H9 (cell line): ENCODE measurements at regions not wholly inside any gene's neighbourhood (a gene's known extent, or its start where the extent isn't known, plus 50 kb on each side); places are given as distances from the start of the nearest gene placed in this dataset.

Experiments
- DNase-seq: peaks from one replicate; pipeline ENCODE4 v3.0.0-alpha.2; 2017
- H2AFZ ChIP-seq: one replicate; pipeline ENCODE4 v1.6.1; 2013; ENCODE audit warnings: mild to moderate bottlenecking, low read length, control low read depth, moderate library complexity
- H2AK5ac ChIP-seq: 2 replicates; pipeline ENCODE4 v1.6.1; 2013; ENCODE audit warnings: low read length, control low read depth, mixed read lengths; ENCODE audit not compliant: insufficient read length
- H2BK120ac ChIP-seq: one replicate; pipeline ENCODE4 v1.6.1; 2013; ENCODE audit warnings: low read depth, mild to moderate bottlenecking, low read length, control low read depth, inconsistent platforms; ENCODE audit not compliant: poor library complexity, severe bottlenecking
- H2BK12ac ChIP-seq: 2 replicates; pipeline ENCODE4 v1.6.1; 2013; ENCODE audit warnings: low read length, control low read depth, mixed read lengths, low read depth; ENCODE audit not compliant: insufficient read length
- H2BK15ac ChIP-seq: 2 replicates; pipeline ENCODE4 v1.6.1; 2013; ENCODE audit warnings: low read depth, low read length, control low read depth
- H2BK20ac ChIP-seq: one replicate; pipeline ENCODE4 v1.6.1; 2013; ENCODE audit warnings: low read depth, mild to moderate bottlenecking, low read length, control low read depth, inconsistent platforms; ENCODE audit not compliant: poor library complexity, severe bottlenecking
- H2BK5ac ChIP-seq: 2 replicates; pipeline ENCODE4 v1.6.1; 2013; ENCODE audit warnings: low read length, control low read depth, mixed read lengths; ENCODE audit not compliant: insufficient read length
- H3K14ac ChIP-seq: 2 replicates; pipeline ENCODE4 v1.6.1; 2013; ENCODE audit warnings: low read length, control low read depth; ENCODE audit not compliant: insufficient read depth
- H3K18ac ChIP-seq: 2 replicates; pipeline ENCODE4 v1.6.1; 2013; ENCODE audit warnings: low read depth, mild to moderate bottlenecking, mixed read lengths, low read length, control low read depth; ENCODE audit not compliant: insufficient read length
- H3K23ac ChIP-seq: 2 replicates; pipeline ENCODE4 v1.6.1; 2013; ENCODE audit warnings: low read length, control low read depth, mixed read lengths, low read depth; ENCODE audit not compliant: insufficient read length
- H3K23me2 ChIP-seq: 2 replicates; pipeline ENCODE4 v1.6.1; 2013; ENCODE audit warnings: low read depth, mild to moderate bottlenecking, mixed read lengths, low read length, control low read depth; ENCODE audit not compliant: insufficient read length, poor library complexity, severe bottlenecking
- H3K27ac ChIP-seq: 2 replicates; pipeline ENCODE4 v1.5.1; 2013; ENCODE audit warnings: low read length, control low read depth, mixed read lengths, low read depth; ENCODE audit not compliant: insufficient read length
- H3K27me3 ChIP-seq: 2 replicates; pipeline ENCODE4 v1.6.1; 2013; ENCODE audit warnings: low read length, control low read depth, inconsistent platforms; ENCODE audit not compliant: insufficient read depth
- H3K4ac ChIP-seq: 2 replicates; pipeline ENCODE4 v1.6.1; 2013; ENCODE audit warnings: low read depth, mild to moderate bottlenecking, control low read depth, inconsistent platforms, low read length, moderate library complexity
- H3K4me1 ChIP-seq: 2 replicates; pipeline ENCODE4 v1.6.1; 2013; ENCODE audit warnings: low read length, control low read depth, inconsistent platforms; ENCODE audit not compliant: insufficient read depth
- H3K4me2 ChIP-seq: 2 replicates; pipeline ENCODE4 v1.6.1; 2013; ENCODE audit warnings: low read length, control low read depth, mixed read lengths; ENCODE audit not compliant: insufficient read length, insufficient read depth
- H3K56ac ChIP-seq: 2 replicates; pipeline ENCODE4 v1.6.1; 2013; ENCODE audit warnings: low read depth, mild to moderate bottlenecking, mixed read lengths, low read length, control low read depth; ENCODE audit not compliant: insufficient read length
- H3K79me1 ChIP-seq: 2 replicates; pipeline ENCODE4 v1.6.1; 2013; ENCODE audit warnings: low read depth, mild to moderate bottlenecking, moderate library complexity, low read length, control low read depth, inconsistent platforms; ENCODE audit not compliant: insufficient read depth, poor library complexity, severe bottlenecking
- H3K79me2 ChIP-seq: 2 replicates; pipeline ENCODE4 v1.6.1; 2013; ENCODE audit warnings: low read length, control low read depth, inconsistent platforms; ENCODE audit not compliant: insufficient read depth
- H3K9ac ChIP-seq: 2 replicates; pipeline ENCODE4 v1.6.1; 2013; ENCODE audit warnings: low read length, control low read depth, mixed read lengths; ENCODE audit not compliant: insufficient read length; ENCODE audit errors: extremely low read depth
- H3K9me3 ChIP-seq: one replicate; pipeline ENCODE4 v1.6.1; 2013; ENCODE audit warnings: low read depth, low read length, inconsistent platforms; ENCODE audit not compliant: control insufficient read depth
- H3T11ph ChIP-seq: one replicate; pipeline ENCODE4 v1.6.1; 2013; ENCODE audit warnings: mild to moderate bottlenecking, low read length, control low read depth, inconsistent platforms
- H4K20me1 ChIP-seq: one replicate; pipeline ENCODE4 v1.6.1; 2013; ENCODE audit not compliant: control insufficient read depth, insufficient read length, insufficient read depth
- H4K5ac ChIP-seq: 2 replicates; pipeline ENCODE4 v1.6.1; 2013; ENCODE audit warnings: low read depth, mild to moderate bottlenecking, mixed read lengths, low read length, control low read depth; ENCODE audit not compliant: insufficient read length
- H4K8ac ChIP-seq: replicated peaks from 2 replicates; pipeline ENCODE4 v1.6.1; 2013; ENCODE audit warnings: low read length, control low read depth, mixed read lengths, low read depth; ENCODE audit not compliant: insufficient read length
- H4K91ac ChIP-seq: 2 replicates; pipeline ENCODE4 v1.6.1; 2013; ENCODE audit warnings: low read depth, mild to moderate bottlenecking, moderate library complexity, mixed read lengths, low read length, control low read depth; ENCODE audit not compliant: insufficient read length
- H3K27ac Mint-ChIP-seq, 3 experiments: 2 replicates in 2 of 3; 3 replicates in 1 of 3; pipeline ENCODE4 v1.8.0; 2020 to 2021; ENCODE audit warnings: mixed read lengths in 3 of 3, mild to moderate bottlenecking in 1 of 3, moderate library complexity in 1 of 3
- H3K27me3 Mint-ChIP-seq: 2 replicates; pipeline ENCODE4 v1.8.0; 2021; ENCODE audit warnings: low read depth, mild to moderate bottlenecking, moderate library complexity, mixed read lengths
- H3K36me3 Mint-ChIP-seq, 3 experiments: 2 replicates in 2 of 3; 3 replicates in 1 of 3; pipeline ENCODE4 v1.8.0; 2020 to 2021; ENCODE audit warnings: low read depth in 3 of 3, mixed read lengths in 3 of 3; ENCODE audit not compliant: insufficient read depth in 1 of 3
- H3K4me1 Mint-ChIP-seq, 2 experiments: 2 replicates each; pipeline ENCODE4 v1.8.0; 2020; ENCODE audit warnings: mixed read lengths in 2 of 2
- H3K4me3 Mint-ChIP-seq, 2 experiments: 2 replicates in 1 of 2; 3 replicates in 1 of 2; pipeline ENCODE4 v1.8.0; 2020 to 2021; ENCODE audit warnings: mild to moderate bottlenecking in 2 of 2, mixed read lengths in 2 of 2, moderate library complexity in 1 of 2
- H3K9me3 Mint-ChIP-seq, 2 experiments: 2 replicates in 1 of 2; 3 replicates in 1 of 2; pipeline ENCODE4 v1.8.0; 2020; ENCODE audit warnings: mild to moderate bottlenecking in 2 of 2, mixed read lengths in 2 of 2, moderate library complexity in 1 of 2
- CTCF ChIP-seq: fragments of 200-600 bp; sonication (generic); conservative IDR thresholded peaks from 3 replicates; pipeline ENCODE4 v1.8.0; 2021; ENCODE audit warnings: antibody characterized with exemption, mild to moderate bottlenecking
- WGBS: extraction: QIAGEN DNeasy Blood & Tissue Kit; methylation state at CpG from one replicate; pipeline ENCODE4 v1.1.7; 2013; ENCODE audit warnings: missing lambda C conversion rate, low lambda C conversion rate, mixed read lengths; ENCODE audit not compliant: insufficient read length; ENCODE audit errors: extremely low coverage; 5-methylcytosine and 5-hydroxymethylcytosine counted together

- Histone ChIP-seq H3K23ac (no peak overlapping the region), H4K20me1 (no peaks in the 10 kb centered on the region), H3K23me2 (no peaks in the 10 kb centered on the region), H3K4me2 (no peak overlapping the region), H3K56ac (no peak overlapping the region), H3K9ac (no peak overlapping the region), H3K27me3 (no peaks in the 10 kb centered on the region), H3T11ph (no peak overlapping the region), H3K18ac (no peak overlapping the region), H3K14ac (no peak overlapping the region), H4K8ac (no peak overlapping the region), H2AK5ac (no peak overlapping the region), H2BK120ac (no peak overlapping the region), H3K79me1 (no peaks in the 10 kb centered on the region), H3K9me3 (no peaks in the 10 kb centered on the region), H2AFZ (no peak overlapping the region), H2BK5ac (no peak overlapping the region), H2BK15ac (no peak overlapping the region), H3K27ac (no peak overlapping the region), H3K79me2 (no peaks in the 10 kb centered on the region), H2BK12ac (no peak overlapping the region), H3K4ac (no peak overlapping the region), H4K5ac (no peak overlapping the region), H3K4me1 (no peaks in the 10 kb centered on the region), H2BK20ac (no peak overlapping the region), H4K91ac (no peak overlapping the region)
- H3K27ac Mint-ChIP-seq = peak overlapping the region in 1 of 3 experiments; percentile 38; a peak in 1 of 7 replicates
- no peak for TF ChIP-seq CTCF
- no peaks in the 10 kb centered on the region for H3K27me3 Mint-ChIP-seq
- peaks cover 0 to 9% (median 6%) of the 10 kb centered on the region in 3 experiments; a peak in 3 of 7 replicates for H3K36me3 Mint-ChIP-seq
- no peak overlapping the region for H3K4me3 Mint-ChIP-seq
- no peak for DNase-seq
- peaks cover 5 to 9% of the 10 kb centered on the region in 2 experiments for H3K4me1 Mint-ChIP-seq
- peaks cover 16% of the 10 kb centered on the region in 2 experiments; a peak in 4 of 5 replicates for H3K9me3 Mint-ChIP-seq
- no CpG with 5 or more reads among the region's 7 CpGs for WGBS
Observed at GRCh38 chr2:55809875-55810621, 113.5 kb downstream of the EFEMP1 start.
